Adrenal gland (tissue), 9 donors: ENCODE measurements at regions not wholly inside any gene's neighbourhood (a gene's known extent, or its start where the extent isn't known, plus 50 kb on each side); places are given as distances from the start of the nearest gene placed in this dataset.
"Not testable (repeated sequence)": the region's sequence is repeated elsewhere in the genome, so short reads cannot be mapped to it uniquely, and the experiment has no call there.

Experiments
- DNase-seq, 7 donors: peaks; one replicate each; pipeline ENCODE4 v3.0.0-alpha.2; 2019 to 2020
- H3K27ac ChIP-seq, 5 donors: fragments of 200-600 bp; sonication (generic) in 4 of 5; 1 replicate in 3 of 5; 2 replicates in 2 of 5; pipeline versions ENCODE4 v1.5.1 to v1.8.0; 2016 to 2020; ENCODE audit warnings: mild to moderate bottlenecking in 1 of 5
- H3K27me3 ChIP-seq: fragments of 200-600 bp; 2 replicates; pipeline ENCODE4 v1.8.0; 2021
- H3K36me3 ChIP-seq, 2 donors: fragments of 200-600 bp; replicated peaks in 1 of 2; 1 replicate in 1 of 2; 2 replicates in 1 of 2; pipeline versions ENCODE4 v1.5.1 to v1.8.0; 2018 to 2022
- H3K4me1 ChIP-seq, 2 donors: fragments of 200-600 bp; replicated peaks in 1 of 2; 1 replicate in 1 of 2; 2 replicates in 1 of 2; pipeline versions ENCODE4 v1.5.1 to v1.8.0; 2018 to 2021
- H3K4me3 ChIP-seq, 4 donors: fragments of 200-600 bp; sonication (generic) in 3 of 4; one replicate each; pipeline ENCODE4 v1.5.1; 2016 to 2018
- H3K9me3 ChIP-seq, 3 donors: fragments of 200-600 bp; sonication (generic) in 1 of 3; replicated peaks in 1 of 3; 1 replicate in 2 of 3; 2 replicates in 1 of 3; pipeline versions ENCODE4 v1.5.1 to v1.8.0; 2016 to 2021
- CTCF ChIP-seq, 6 experiments: fragments of 450-650 bp in 4 of 6; fragments of 200-600 bp in 2 of 6; sonication (generic) in 1 of 6; IDR thresholded peaks; 1 replicate in 5 of 6; 2 replicates in 1 of 6; pipeline versions ENCODE4 v1.5.1 to v1.8.0; 2016 to 2021; ENCODE audit warnings: antibody characterized with exemption in 6 of 6, mild to moderate bottlenecking in 2 of 6, moderate library complexity in 1 of 6
- POLR2A ChIP-seq, 2 donors: fragments of 450-650 bp; IDR thresholded peaks; one replicate each; pipeline ENCODE4 v1.6.1; 2017; ENCODE audit warnings: antibody characterized with exemption in 2 of 2, mild to moderate bottlenecking in 2 of 2, moderate library complexity in 1 of 2
- WGBS, 4 donors: extraction: QIAGEN DNeasy Blood & Tissue Kit in 2 of 4; methylation state at CpG; one replicate each; pipeline versions ENCODE4 v1.1.5 to v1.1.7; 2013 to 2017; 5-methylcytosine and 5-hydroxymethylcytosine counted together
- intact Hi-C, 2 donors: fragments of 100-400 bp; cut with DNase I; formaldehyde crosslinking; loops; one replicate each; pipeline versions ENCODE4 v1.14.1 to v1.15.0; 2022 to 2023
- donor health status: healthy with polysubstance abuse.
- donor health status: Bipolar disorder and iron deficiency.
- donor health status: DM: yes; HTN: yes; CAD: no.
- donor health status: DM: no; HTN: no; CAD: no.
- donor health status: DM: no; HTN: no; CAD: no.

GRCh38 chr21:20276954-20277353 lies 721.3 kb upstream of the NCAM2 start:
- no peak for TF ChIP-seq CTCF (IDR thresholded peaks at IDR 0.05)
- no peak for TF ChIP-seq POLR2A (IDR thresholded peaks at IDR 0.05)
- Histone ChIP-seq H3K4me1 (no peaks in the 10 kb centered on the region), H3K9me3 (no peaks in the 10 kb centered on the region), H3K27ac (no peak overlapping the region), H3K36me3 (no peaks in the 10 kb centered on the region), H3K27me3 (no peaks in the 10 kb centered on the region), H3K4me3 (no peak overlapping the region)
- no peak for DNase-seq
- 82 to 92% (median 87%) methylated on average over 1 of the region's 1 CpG for whole genome bisulfite sequencing, 4 donors
- intact Hi-C loops: no loop called here

GRCh38 chr21:20283836-20284235 lies 714.4 kb upstream of the NCAM2 start:
- intact Hi-C loops: no loop called here
- H3K4me3 ChIP-seq: no peak overlapping the region
- no peaks in the 10 kb centered on the region for H3K4me1 ChIP-seq
- H3K27ac ChIP-seq: no peak overlapping the region
- 56 to 87% (median 74%) methylated on average over 1 of the region's 1 CpG for WGBS, 4 donors
- H3K9me3 ChIP-seq: no peaks in the 10 kb centered on the region
- no peaks in the 10 kb centered on the region for H3K27me3 ChIP-seq
- H3K36me3 ChIP-seq: no peaks in the 10 kb centered on the region
- TF ChIP-seq POLR2A (IDR thresholded peaks at IDR 0.05) (no peak), CTCF (IDR thresholded peaks at IDR 0.05) (no peak)
- no peak for DNase-seq

GRCh38 chr21:20292280-20292679 lies 705.9 kb upstream of the NCAM2 start:
- Histone ChIP-seq H3K36me3 (no peaks in the 10 kb centered on the region), H3K4me1 (no peaks in the 10 kb centered on the region), H3K27me3 (no peaks in the 10 kb centered on the region), H3K27ac (no peak overlapping the region), H3K9me3 (no peaks in the 10 kb centered on the region), H3K4me3 (no peak overlapping the region)
- no peak for DNase-seq
- TF ChIP-seq POLR2A (IDR thresholded peaks at IDR 0.05) (no peak), CTCF (IDR thresholded peaks at IDR 0.05) (no peak)
- intact Hi-C loops: no loop called here
- 66 to 75% (median 71%) methylated on average over 2 of the region's 2 CpGs for WGBS, 4 donors

GRCh38 chr21:20292854-20293253 lies 705.4 kb upstream of the NCAM2 start:
- 49 to 78% (median 62%) methylated on average over 5 of the region's 5 CpGs for WGBS, 4 donors
- intact Hi-C loops: not testable (repeated sequence)

GRCh38 chr21:20301395-20301794 lies 696.8 kb upstream of the NCAM2 start:
- no peaks in the 10 kb centered on the region for H3K4me1 ChIP-seq
- DNase-seq: no peak
- intact Hi-C loops: no loop called here
- H3K9me3 ChIP-seq: no peaks in the 10 kb centered on the region
- no peaks in the 10 kb centered on the region for H3K27me3 ChIP-seq
- H3K27ac ChIP-seq: no peak overlapping the region
- H3K4me3 ChIP-seq: no peak overlapping the region
- TF ChIP-seq POLR2A (IDR thresholded peaks at IDR 0.05) (no peak), CTCF (IDR thresholded peaks at IDR 0.05) (no peak)
- WGBS, 4 donors: 41 to 50% (median 45%) methylated on average over 1 of the region's 1 CpG
- H3K36me3 ChIP-seq: no peaks in the 10 kb centered on the region

More at GRCh38 chr21:20292854-20293253, 705.4 kb upstream of the NCAM2 start:
- H3K36me3 ChIP-seq, H3K27me3 ChIP-seq, DNase-seq, H3K27ac ChIP-seq, H3K9me3 ChIP-seq, H3K4me1 ChIP-seq, H3K4me3 ChIP-seq: not testable (repeated sequence)
